ENCODE measurements at regions not wholly inside any gene's neighbourhood (a gene's known extent, or its start where the extent isn't known, plus 50 kb on each side); places are given as distances from the start of the nearest gene placed in this dataset.

GRCh38 chr7:53656881-53657280 lies 621.4 kb downstream of the POM121L12 start:
- TF ChIP-seq YY1 (IDR thresholded peaks at IDR 0.05; ENCODE audit: insufficient read depth, insufficient read length) (no peak), ZNF274 (IDR thresholded peaks at IDR 0.05; ENCODE audit: low read depth, low read length) (no peak), SUZ12 (IDR thresholded peaks at IDR 0.05; ENCODE audit: extremely low read depth, insufficient read depth, insufficient read length) (no peak)

Data from NT2/D1 (cell line).